DOHH2 (cell line): ENCODE measurements at regions not wholly inside any gene's neighbourhood (a gene's known extent, or its start where the extent isn't known, plus 50 kb on each side); places are given as distances from the start of the nearest gene placed in this dataset.
"Not testable (repeated sequence)": the region's sequence is repeated elsewhere in the genome, so short reads cannot be mapped to it uniquely, and the experiment has no call there.

Experiments
- H3F3A ChIP-seq: fragments of 200-600 bp; sonication (generic), shearing (Covaris generic); 2 replicates; pipeline ENCODE4 v1.6.0; 2016; ENCODE audit warnings: antibody characterized with exemption, mild to moderate bottlenecking; ENCODE audit not compliant: control insufficient read depth, insufficient read depth
- H3K27ac ChIP-seq: fragments of 200-600 bp; sonication (generic); 2 replicates; pipeline ENCODE4 v1.5.1; 2014; ENCODE audit warnings: low read depth, mild to moderate bottlenecking, low read length, moderate library complexity
- H3K27me3 ChIP-seq: fragments of 200-600 bp; sonication (generic); 2 replicates; pipeline ENCODE4 v1.6.1; 2014; ENCODE audit warnings: mild to moderate bottlenecking, low read length, mixed read lengths; ENCODE audit not compliant: control insufficient read depth
- H3K36me3 ChIP-seq: fragments of 200-600 bp; sonication (generic); 2 replicates; pipeline ENCODE4 v1.6.1; 2014; ENCODE audit warnings: mild to moderate bottlenecking, low read length, moderate library complexity, mixed read lengths; ENCODE audit not compliant: control insufficient read depth
- H3K4me1 ChIP-seq: fragments of 200-600 bp; sonication (generic); 2 replicates; pipeline ENCODE4 v1.6.1; 2014; ENCODE audit warnings: mild to moderate bottlenecking, low read length, mixed read lengths; ENCODE audit not compliant: control insufficient read depth
- H3K4me2 ChIP-seq: fragments of 200-600 bp; sonication (generic); 2 replicates; pipeline ENCODE4 v1.6.0; 2014; ENCODE audit warnings: mild to moderate bottlenecking, low read length, moderate library complexity
- H3K4me3 ChIP-seq: fragments of 200-600 bp; sonication (generic); 2 replicates; pipeline ENCODE4 v1.5.1; 2014; ENCODE audit warnings: mild to moderate bottlenecking, low read length, mixed read lengths
- H3K79me2 ChIP-seq: fragments of 200-600 bp; sonication (generic); 2 replicates; pipeline ENCODE4 v1.6.1; 2014; ENCODE audit warnings: mild to moderate bottlenecking, low read length, mixed read lengths; ENCODE audit not compliant: control insufficient read depth
- H3K9me2 ChIP-seq: fragments of 200-600 bp; sonication (generic); replicated peaks from 2 replicates; pipeline ENCODE4 v1.6.1; 2014; ENCODE audit warnings: mild to moderate bottlenecking, low read length, mixed read lengths; ENCODE audit not compliant: control insufficient read depth
- H3K9me3 ChIP-seq: fragments of 200-600 bp; sonication (generic); 2 replicates; pipeline ENCODE4 v1.6.1; 2014; ENCODE audit warnings: antibody characterized with exemption, low read length, mixed read lengths; ENCODE audit not compliant: control insufficient read depth, insufficient read depth
- H4K20me1 ChIP-seq: fragments of 200-600 bp; sonication (generic); 2 replicates; pipeline ENCODE4 v1.6.0; 2014; ENCODE audit warnings: low read depth, mild to moderate bottlenecking, antibody characterized with exemption, low read length, moderate library complexity; ENCODE audit not compliant: control insufficient read depth, insufficient read depth
- EZH2phosphoT487 ChIP-seq: fragments of 200-600 bp; sonication (generic); IDR thresholded peaks from 2 replicates; pipeline ENCODE4 v1.6.1; 2017; ENCODE audit warnings: borderline replicate concordance, mild to moderate bottlenecking, antibody characterized with exemption, low read length, moderate library complexity, mixed read lengths
- TF ChIP-seq, protein P1 (sequence below): fragments of 200-600 bp; sonication (generic); IDR thresholded peaks from one replicate; pipeline ENCODE4 v1.5.1; 2014; ENCODE audit warnings: antibody characterized with exemption, mild to moderate bottlenecking, low read depth, low read length; ENCODE audit not compliant: poor library complexity, severe bottlenecking

GRCh38 chr15:57892181-57892580 is 173.3 kb downstream of the ALDH1A2 start:
- H3K27ac ChIP-seq: no peak overlapping the region
- no peak overlapping the region for H3K4me2 ChIP-seq
- TF ChIP-seq EZH2phosphoT487: no peak
- TF ChIP-seq, protein P1, sequence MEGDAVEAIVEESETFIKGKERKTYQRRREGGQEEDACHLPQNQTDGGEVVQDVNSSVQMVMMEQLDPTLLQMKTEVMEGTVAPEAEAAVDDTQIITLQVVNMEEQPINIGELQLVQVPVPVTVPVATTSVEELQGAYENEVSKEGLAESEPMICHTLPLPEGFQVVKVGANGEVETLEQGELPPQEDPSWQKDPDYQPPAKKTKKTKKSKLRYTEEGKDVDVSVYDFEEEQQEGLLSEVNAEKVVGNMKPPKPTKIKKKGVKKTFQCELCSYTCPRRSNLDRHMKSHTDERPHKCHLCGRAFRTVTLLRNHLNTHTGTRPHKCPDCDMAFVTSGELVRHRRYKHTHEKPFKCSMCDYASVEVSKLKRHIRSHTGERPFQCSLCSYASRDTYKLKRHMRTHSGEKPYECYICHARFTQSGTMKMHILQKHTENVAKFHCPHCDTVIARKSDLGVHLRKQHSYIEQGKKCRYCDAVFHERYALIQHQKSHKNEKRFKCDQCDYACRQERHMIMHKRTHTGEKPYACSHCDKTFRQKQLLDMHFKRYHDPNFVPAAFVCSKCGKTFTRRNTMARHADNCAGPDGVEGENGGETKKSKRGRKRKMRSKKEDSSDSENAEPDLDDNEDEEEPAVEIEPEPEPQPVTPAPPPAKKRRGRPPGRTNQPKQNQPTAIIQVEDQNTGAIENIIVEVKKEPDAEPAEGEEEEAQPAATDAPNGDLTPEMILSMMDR: no peak
- H3K4me3 ChIP-seq: no peak overlapping the region
- no peaks in the 10 kb centered on the region for H3K27me3 ChIP-seq
- no peaks in the 10 kb centered on the region for H3K79me2 ChIP-seq
- no peaks in the 10 kb centered on the region for H3K36me3 ChIP-seq
- H3K9me3 ChIP-seq: no peaks in the 10 kb centered on the region
- no peaks in the 10 kb centered on the region for H3F3A ChIP-seq
- no peaks in the 10 kb centered on the region for H3K4me1 ChIP-seq
- H3K9me2 ChIP-seq: no peaks in the 10 kb centered on the region
- H4K20me1 ChIP-seq: no peaks in the 10 kb centered on the region

GRCh38 chr15:57893040-57893439 is 172.5 kb downstream of the ALDH1A2 start:
- Histone ChIP-seq H3K4me2 (no peak overlapping the region), H3K27me3 (no peaks in the 10 kb centered on the region), H3K9me2 (no peaks in the 10 kb centered on the region), H3F3A (no peaks in the 10 kb centered on the region), H3K79me2 (no peaks in the 10 kb centered on the region), H3K4me1 (no peaks in the 10 kb centered on the region), H3K4me3 (no peak overlapping the region), H3K36me3 (no peaks in the 10 kb centered on the region), H4K20me1 (no peaks in the 10 kb centered on the region), H3K27ac (no peak overlapping the region), H3K9me3 (no peaks in the 10 kb centered on the region)
- no peak for TF ChIP-seq EZH2phosphoT487
- TF ChIP-seq, protein P1: no peak

- Histone ChIP-seq H3F3A (no peaks in the 10 kb centered on the region), H3K4me2 (no peak overlapping the region), H4K20me1 (no peaks in the 10 kb centered on the region), H3K36me3 (no peaks in the 10 kb centered on the region), H3K4me3 (no peak overlapping the region), H3K4me1 (no peaks in the 10 kb centered on the region), H3K9me3 (no peaks in the 10 kb centered on the region), H3K27me3 (no peaks in the 10 kb centered on the region), H3K79me2 (no peaks in the 10 kb centered on the region), H3K27ac (no peak overlapping the region), H3K9me2 (no peaks in the 10 kb centered on the region)
- no peak for TF ChIP-seq EZH2phosphoT487
- TF ChIP-seq, protein P1: no peak
Observed at GRCh38 chr15:57895291-57895690, 170.2 kb downstream of the ALDH1A2 start.

DNA sequence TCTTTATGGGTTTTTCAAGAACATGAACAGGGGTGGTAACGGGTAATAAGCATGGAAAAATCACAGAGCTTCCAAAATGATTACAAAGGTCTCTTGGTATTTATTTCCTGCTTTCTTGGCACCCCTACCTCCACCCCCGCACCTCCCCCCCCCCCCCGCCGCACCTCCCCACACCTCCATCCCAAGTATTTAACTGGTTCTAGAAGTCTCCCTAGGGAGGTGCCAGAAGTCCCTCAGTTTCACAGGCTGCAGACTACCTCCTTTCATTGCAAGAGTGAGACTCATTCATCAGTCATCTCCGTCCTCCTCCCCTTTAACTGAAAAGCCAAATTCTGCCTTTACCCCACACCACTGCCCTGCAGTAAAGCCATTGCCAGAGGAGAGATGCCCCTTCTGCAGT is 169.4 kb downstream of the ALDH1A2 start:
- Histone ChIP-seq H3K27ac (no peak overlapping the region), H3K79me2 (no peaks in the 10 kb centered on the region), H3K4me3 (no peak overlapping the region), H3K4me2 (no peak overlapping the region), H3K9me2 (no peaks in the 10 kb centered on the region), H3F3A (no peaks in the 10 kb centered on the region), H3K27me3 (no peaks in the 10 kb centered on the region), H3K4me1 (no peaks in the 10 kb centered on the region), H3K36me3 (no peaks in the 10 kb centered on the region), H4K20me1 (no peaks in the 10 kb centered on the region), H3K9me3 (no peaks in the 10 kb centered on the region)
- TF ChIP-seq, protein P1: no peak
- no peak for TF ChIP-seq EZH2phosphoT487

GRCh38 chr15:57896899-57897298 is 168.6 kb downstream of the ALDH1A2 start:
- not testable (repeated sequence) for H3K9me2 ChIP-seq, H3K4me1 ChIP-seq, H3K27me3 ChIP-seq, H3K4me3 ChIP-seq, H4K20me1 ChIP-seq, H3K36me3 ChIP-seq, H3K79me2 ChIP-seq, H3K4me2 ChIP-seq, H3K9me3 ChIP-seq, H3F3A ChIP-seq, H3K27ac ChIP-seq
